HG03039 (cell line): ENCODE measurements at regions not wholly inside any gene's neighbourhood (a gene's known extent, or its start where the extent isn't known, plus 50 kb on each side); places are given as distances from the start of the nearest gene placed in this dataset.
"Not testable (repeated sequence)": the region's sequence is repeated elsewhere in the genome, so short reads cannot be mapped to it uniquely, and the experiment has no call there.

ENCODE experiments used
- ATAC-seq: cut with Tn5 transposase; IDR thresholded peaks from one replicate; pipeline ENCODE4 v1.9.1; 2021; ENCODE audit warnings: mild to moderate bottlenecking, moderate library complexity; ENCODE audit not compliant: unreplicated experiment

- no peak for ATAC-seq
Observed at GRCh38 chr3:81198216-81198615, 563.2 kb downstream of the GBE1 start.

- ATAC-seq, result no peak
Observed at GRCh38 chr3:81197386-81197785, 564.1 kb downstream of the GBE1 start.

GRCh38 chr3:81195478-81195877 is 566.0 kb downstream of the GBE1 start:
- no peak for ATAC-seq

GRCh38 chr3:81186412-81186811 is 575.0 kb downstream of the GBE1 start:
- ATAC-seq, result no peak

GRCh38 chr3:81182086-81182875 is 579.2 kb downstream of the GBE1 start:
- ATAC-seq, result not testable (repeated sequence)

GRCh38 chr3:81173514-81173913 is 587.9 kb downstream of the GBE1 start:
- ATAC-seq, result no peak

- no peak for ATAC-seq
Observed at GRCh38 chr3:81170298-81170697, 591.1 kb downstream of the GBE1 start.

- no peak for ATAC-seq
Observed at GRCh38 chr3:81164806-81165205, 596.6 kb downstream of the GBE1 start.

- ATAC-seq, result no peak
Observed at GRCh38 chr3:81161851-81162250, 599.6 kb downstream of the GBE1 start.

- ATAC-seq, result no peak
Observed at GRCh38 chr3:81161100-81161499, 600.3 kb downstream of the GBE1 start.

GRCh38 chr3:81154611-81155143 is 606.8 kb downstream of the GBE1 start:
- ATAC-seq, result no peak

- no peak for ATAC-seq
Observed at GRCh38 chr3:81152156-81152555, 609.3 kb downstream of the GBE1 start.

- ATAC-seq, result no peak
Observed at GRCh38 chr3:81132995-81133394, 628.5 kb downstream of the GBE1 start.

GRCh38 chr3:81105789-81106488 is 655.5 kb downstream of the GBE1 start:
- no peak for ATAC-seq

- ATAC-seq, result no peak
Observed at GRCh38 chr3:81105206-81105605, 656.2 kb downstream of the GBE1 start.

GRCh38 chr3:81097889-81098288 is 663.6 kb downstream of the GBE1 start:
- no peak for ATAC-seq

- ATAC-seq, result no peak
Observed at GRCh38 chr3:81095956-81096355, 665.5 kb downstream of the GBE1 start.

- no peak for ATAC-seq
Observed at GRCh38 chr3:81094986-81095385, 666.5 kb downstream of the GBE1 start.

GRCh38 chr3:81087607-81088006 is 673.8 kb downstream of the GBE1 start:
- no peak for ATAC-seq

- ATAC-seq, result no peak
Observed at GRCh38 chr3:81086348-81086747, 675.1 kb downstream of the GBE1 start.

- no peak for ATAC-seq
Observed at GRCh38 chr3:81080608-81081007, 680.8 kb downstream of the GBE1 start.

- ATAC-seq, result no peak
Observed at GRCh38 chr3:81072591-81072990, 688.9 kb downstream of the GBE1 start.
